Gastroesophageal sphincter (tissue), 4 donors: ENCODE measurements at regions not wholly inside any gene's neighbourhood (a gene's known extent, or its start where the extent isn't known, plus 50 kb on each side); places are given as distances from the start of the nearest gene placed in this dataset.
A peak's percentile ranks its signal among the peaks of the same experiment; 100 is the strongest.

ENCODE experiments used
- ATAC-seq: fragments of 150-250 bp; one replicate; pipeline ENCODE4 v1.9.1; 2016; ENCODE audit warnings: mild to moderate bottlenecking, moderate library complexity
- H3K27ac ChIP-seq, 4 donors: fragments of 200-600 bp; sonication (generic) in 3 of 4; 1 replicate in 3 of 4; 2 replicates in 1 of 4; pipeline ENCODE4 v1.5.1; 2016 to 2019
- H3K27me3 ChIP-seq: fragments of 200-600 bp; sonication (generic); one replicate; pipeline ENCODE4 v1.5.1; 2019
- H3K36me3 ChIP-seq, 2 donors: fragments of 200-600 bp; sonication (generic); one replicate each; pipeline ENCODE4 v1.5.1; 2019; ENCODE audit warnings: control low read depth in 1 of 2
- H3K4me1 ChIP-seq, 3 donors: fragments of 200-600 bp; sonication (generic); 1 replicate in 2 of 3; 2 replicates in 1 of 3; pipeline ENCODE4 v1.5.1; 2016 to 2019; ENCODE audit warnings: control low read depth in 2 of 3
- H3K4me3 ChIP-seq, 2 donors: fragments of 200-600 bp; sonication (generic); one replicate each; pipeline ENCODE4 v1.5.1; 2019; ENCODE audit warnings: mild to moderate bottlenecking in 1 of 2, moderate library complexity in 1 of 2
- H3K9me3 ChIP-seq, 3 donors: fragments of 200-600 bp; sonication (generic); one replicate each; pipeline ENCODE4 v1.5.1; 2017 to 2019; ENCODE audit warnings: control low read depth in 2 of 3
- CTCF ChIP-seq, 4 experiments: fragments of 200-600 bp in 2 of 4; fragments of 450-650 bp in 2 of 4; sonication (generic) in 1 of 4; IDR thresholded peaks; one replicate each; pipeline ENCODE4 v1.5.1; 2017 to 2019; ENCODE audit warnings: antibody characterized with exemption in 4 of 4, mild to moderate bottlenecking in 2 of 4, moderate library complexity in 2 of 4
- EP300 ChIP-seq: sonication (generic); formaldehyde crosslinking; IDR thresholded peaks from one replicate; pipeline ENCODE4 v1.6.1; 2017; ENCODE audit warnings: antibody characterized with exemption, mild to moderate bottlenecking
- POLR2A ChIP-seq, 2 donors: fragments of 450-650 bp; IDR thresholded peaks; one replicate each; pipeline ENCODE4 v1.6.1; 2017; ENCODE audit warnings: antibody characterized with exemption in 2 of 2, mild to moderate bottlenecking in 2 of 2, moderate library complexity in 1 of 2
- POLR2AphosphoS5 ChIP-seq: sonication (generic); formaldehyde crosslinking; IDR thresholded peaks from one replicate; pipeline ENCODE4 v1.6.1; 2017; ENCODE audit warnings: antibody characterized with exemption
- WGBS, 2 donors: methylation state at CpG; one replicate each; pipeline ENCODE4 v1.1.5; 2018; ENCODE audit warnings: low coverage in 1 of 2; 5-methylcytosine and 5-hydroxymethylcytosine counted together

GRCh38 chr14:48430805-48431204, 755.4 kb upstream of the MDGA2 start:
- Histone ChIP-seq H3K27me3 (no peaks in the 10 kb centered on the region), H3K4me3 (no peak overlapping the region), H3K9me3 (no peaks in the 10 kb centered on the region), H3K36me3 (no peaks in the 10 kb centered on the region), H3K4me1 (no peaks in the 10 kb centered on the region), H3K27ac (no peak overlapping the region)
- no peak for TF ChIP-seq POLR2AphosphoS5
- no peak for TF ChIP-seq POLR2A (IDR thresholded peaks at IDR 0.05)
- TF ChIP-seq CTCF (IDR thresholded peaks at IDR 0.05) = no peak
- no peak for TF ChIP-seq EP300
- 82% methylated on average over 4 of the region's 5 CpGs; no CpG with 5 or more reads in 1 of the 2 donors for WGBS, 2 donors
- no peak for ATAC-seq

GRCh38 chr14:48429512-48429911, 754.1 kb upstream of the MDGA2 start:
- no peaks in the 10 kb centered on the region for H3K36me3 ChIP-seq
- TF ChIP-seq EP300 (no peak), POLR2AphosphoS5 (no peak), POLR2A (IDR thresholded peaks at IDR 0.05) (no peak), CTCF (IDR thresholded peaks at IDR 0.05) (no peak)
- H3K27ac ChIP-seq = no peak overlapping the region
- no peaks in the 10 kb centered on the region for H3K9me3 ChIP-seq
- no peaks in the 10 kb centered on the region for H3K4me1 ChIP-seq
- no peaks in the 10 kb centered on the region for H3K27me3 ChIP-seq
- 32 to 57% methylated on average over 2 of the region's 2 CpGs for WGBS, 2 donors
- no peak for ATAC-seq
- no peak overlapping the region for H3K4me3 ChIP-seq

- Histone ChIP-seq H3K9me3 (peaks cover 0 to 21% (median 0%) of the 10 kb centered on the region in 3 donors), H3K27ac (no peak overlapping the region), H3K36me3 (no peaks in the 10 kb centered on the region), H3K27me3 (no peaks in the 10 kb centered on the region), H3K4me1 (no peaks in the 10 kb centered on the region), H3K4me3 (no peak overlapping the region)
- TF ChIP-seq EP300 (no peak), POLR2A (IDR thresholded peaks at IDR 0.05) (no peak), CTCF (IDR thresholded peaks at IDR 0.05) (no peak), POLR2AphosphoS5 (no peak)
- ATAC-seq = no peak
- WGBS, 2 donors = no CpG with 5 or more reads among the region's 4 CpGs
Measured at GRCh38 chr14:48417715-48418500, 742.5 kb upstream of the MDGA2 start.

GRCh38 chr14:48401321-48401720, 725.9 kb upstream of the MDGA2 start:
- no peaks in the 10 kb centered on the region for H3K4me1 ChIP-seq
- 60 to 81% methylated on average over 1 of the region's 1 CpG for WGBS, 2 donors
- H3K9me3 ChIP-seq = no peaks in the 10 kb centered on the region
- TF ChIP-seq EP300 (no peak), POLR2AphosphoS5 (no peak), CTCF (IDR thresholded peaks at IDR 0.05) (no peak), POLR2A (IDR thresholded peaks at IDR 0.05) (no peak)
- no peaks in the 10 kb centered on the region for H3K36me3 ChIP-seq
- H3K27ac ChIP-seq = no peak overlapping the region
- no peak for ATAC-seq
- no peak overlapping the region for H3K4me3 ChIP-seq
- H3K27me3 ChIP-seq = no peaks in the 10 kb centered on the region

- Histone ChIP-seq H3K27me3 (no peaks in the 10 kb centered on the region), H3K4me1 (no peaks in the 10 kb centered on the region), H3K9me3 (no peaks in the 10 kb centered on the region), H3K36me3 (no peaks in the 10 kb centered on the region), H3K4me3 (no peak overlapping the region), H3K27ac (no peak overlapping the region)
- TF ChIP-seq POLR2AphosphoS5 (no peak), EP300 (no peak), CTCF (IDR thresholded peaks at IDR 0.05) (peak; percentile 35 to 65 (median 44)), POLR2A (IDR thresholded peaks at IDR 0.05) (no peak)
- no peak for ATAC-seq
- 43 to 64% methylated on average over 2 of the region's 2 CpGs for WGBS, 2 donors
Measured at GRCh38 chr14:48398675-48399282, 723.4 kb upstream of the MDGA2 start.
